VCaP (cell line): ENCODE measurements at regions not wholly inside any gene's neighbourhood (a gene's known extent, or its start where the extent isn't known, plus 50 kb on each side); places are given as distances from the start of the nearest gene placed in this dataset.

Experiments
- H3K27ac ChIP-seq: fragments of 450-650 bp; 2 replicates; pipeline ENCODE4 v1.5.1; 2017
- CTCF ChIP-seq: fragments of 450-650 bp; conservative IDR thresholded peaks from 2 replicates; pipeline ENCODE4 v1.5.1; 2017; ENCODE audit warnings: mild to moderate bottlenecking, moderate library complexity

- no peak overlapping the region for H3K27ac ChIP-seq
- TF ChIP-seq CTCF, result no peak
Measured at GRCh38 chr1:83512373-83513193, 486.3 kb downstream of the TTLL7 start.

GRCh38 chr1:83511146-83511726, 487.7 kb downstream of the TTLL7 start:
- TF ChIP-seq CTCF, result no peak

GRCh38 chr1:83509301-83509781, 489.6 kb downstream of the TTLL7 start:
- H3K27ac ChIP-seq, result no peak overlapping the region

More at GRCh38 chr1:83511146-83511726, 487.7 kb downstream of the TTLL7 start:
- no peak overlapping the region for H3K27ac ChIP-seq

GRCh38 chr1:83508485-83509151, 490.3 kb downstream of the TTLL7 start:
- no peak overlapping the region for H3K27ac ChIP-seq
- TF ChIP-seq CTCF, result no peak

More at GRCh38 chr1:83509301-83509781, 489.6 kb downstream of the TTLL7 start:
- TF ChIP-seq CTCF, result no peak

- TF ChIP-seq CTCF, result no peak
- H3K27ac ChIP-seq, result no peak overlapping the region
Measured at GRCh38 chr1:83505148-83505547, 493.8 kb downstream of the TTLL7 start.

GRCh38 chr1:83503153-83503552, 495.8 kb downstream of the TTLL7 start:
- TF ChIP-seq CTCF, result no peak
- H3K27ac ChIP-seq, result no peak overlapping the region

- H3K27ac ChIP-seq, result no peak overlapping the region
- TF ChIP-seq CTCF, result no peak
Measured at GRCh38 chr1:83500987-83501591, 497.8 kb downstream of the TTLL7 start.
